Endothelial cell of umbilical vein (primary cell): ENCODE measurements at regions not wholly inside any gene's neighbourhood (a gene's known extent, or its start where the extent isn't known, plus 50 kb on each side); places are given as distances from the start of the nearest gene placed in this dataset.

ENCODE experiments used
- FOS ChIP-seq: IDR thresholded peaks from 2 replicates; pipeline ENCODE4 v1.6.1; 2011; ENCODE audit warnings: mild to moderate bottlenecking, low read length, moderate library complexity, borderline replicate concordance; ENCODE audit not compliant: insufficient read depth
- POLR2AphosphoS5 ChIP-seq: IDR thresholded peaks from 2 replicates; pipeline ENCODE4 v1.6.1; 2012; ENCODE audit warnings: low read depth, mild to moderate bottlenecking, control low read depth, low read length, moderate library complexity; ENCODE audit not compliant: insufficient read depth

GRCh38 chrX:28124416-28124815, 143.2 kb upstream of the DCAF8L1 start:
- TF ChIP-seq FOS: no peak
- TF ChIP-seq POLR2AphosphoS5: no peak
